ENCODE measurements at regions not wholly inside any gene's neighbourhood (a gene's known extent, or its start where the extent isn't known, plus 50 kb on each side); places are given as distances from the start of the nearest gene placed in this dataset.

DNA sequence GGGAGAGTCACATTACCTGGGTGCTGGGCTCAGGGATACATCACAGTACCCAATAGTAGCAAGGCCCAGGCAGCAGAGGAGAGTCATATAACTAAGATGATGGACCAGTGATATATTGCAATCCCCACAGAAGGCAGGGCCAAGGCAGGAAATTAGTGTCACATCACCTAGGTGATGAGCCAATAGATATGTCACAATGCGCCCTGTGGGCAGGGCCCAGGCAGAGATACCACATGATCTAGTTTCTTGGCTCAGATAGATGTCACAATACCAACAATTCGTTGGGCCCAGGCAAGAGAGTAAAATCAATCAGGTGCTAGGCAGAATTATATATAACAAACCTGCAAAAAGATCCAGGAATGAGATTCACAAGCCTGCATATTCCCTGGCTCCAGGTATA is 2111.5 kb downstream of the TP53TG3F start:
- Histone ChIP-seq H3K27me3 (replicated peaks in 1 of 7) (no peaks in the 10 kb centered on the region), H3K27ac (no peak overlapping the region), H3K4me3 (no peak overlapping the region), H3K36me3 (no peaks in the 10 kb centered on the region), H3K9me3 (peaks cover 0 to 87% (median 64%) of the 10 kb centered on the region in 8 donors), H3K4me1 (no peaks in the 10 kb centered on the region)
- TF ChIP-seq POLR2AphosphoS5 (IDR thresholded peaks at IDR 0.05) (no peak), POLR2A (IDR thresholded peaks at IDR 0.05) (no peak)
- TF ChIP-seq, protein P1, sequence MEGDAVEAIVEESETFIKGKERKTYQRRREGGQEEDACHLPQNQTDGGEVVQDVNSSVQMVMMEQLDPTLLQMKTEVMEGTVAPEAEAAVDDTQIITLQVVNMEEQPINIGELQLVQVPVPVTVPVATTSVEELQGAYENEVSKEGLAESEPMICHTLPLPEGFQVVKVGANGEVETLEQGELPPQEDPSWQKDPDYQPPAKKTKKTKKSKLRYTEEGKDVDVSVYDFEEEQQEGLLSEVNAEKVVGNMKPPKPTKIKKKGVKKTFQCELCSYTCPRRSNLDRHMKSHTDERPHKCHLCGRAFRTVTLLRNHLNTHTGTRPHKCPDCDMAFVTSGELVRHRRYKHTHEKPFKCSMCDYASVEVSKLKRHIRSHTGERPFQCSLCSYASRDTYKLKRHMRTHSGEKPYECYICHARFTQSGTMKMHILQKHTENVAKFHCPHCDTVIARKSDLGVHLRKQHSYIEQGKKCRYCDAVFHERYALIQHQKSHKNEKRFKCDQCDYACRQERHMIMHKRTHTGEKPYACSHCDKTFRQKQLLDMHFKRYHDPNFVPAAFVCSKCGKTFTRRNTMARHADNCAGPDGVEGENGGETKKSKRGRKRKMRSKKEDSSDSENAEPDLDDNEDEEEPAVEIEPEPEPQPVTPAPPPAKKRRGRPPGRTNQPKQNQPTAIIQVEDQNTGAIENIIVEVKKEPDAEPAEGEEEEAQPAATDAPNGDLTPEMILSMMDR (IDR thresholded peaks at IDR 0.05 in 8 of 11, conservative IDR thresholded peaks at IDR 0.05 in 3 of 11) = no peak
- 35 to 51% (median 39%) methylated on average over 2 of the region's 2 CpGs for WGBS, 5 donors
- DNase-seq = no peak
- intact Hi-C loops (cut with DNase I; ENCODE audit: low total_unique reads) = no loop called here

DNA sequence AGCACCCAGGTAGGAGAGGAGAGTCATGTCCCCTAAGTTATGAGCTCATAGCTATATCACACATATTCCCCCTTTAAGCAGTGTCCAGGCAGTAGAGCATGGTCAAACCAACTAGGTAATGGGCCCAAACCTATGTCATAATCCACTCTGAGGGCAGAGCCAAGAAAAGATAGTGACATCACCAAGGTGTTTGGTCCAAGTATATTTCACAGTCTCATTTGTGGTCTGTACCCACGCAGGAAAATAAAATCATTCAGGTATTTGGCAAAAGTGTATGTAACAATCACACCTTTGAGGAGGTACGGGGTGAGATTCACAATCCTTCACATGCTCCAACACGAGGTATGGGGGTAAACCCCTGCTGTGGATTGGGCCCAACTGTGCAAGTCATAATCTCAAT is 2112.8 kb downstream of the TP53TG3F start:
- Histone ChIP-seq H3K27me3 (replicated peaks in 1 of 7) (no peaks in the 10 kb centered on the region), H3K4me3 (no peak overlapping the region), H3K36me3 (no peaks in the 10 kb centered on the region), H3K27ac (no peak overlapping the region), H3K4me1 (no peaks in the 10 kb centered on the region), H3K9me3 (peaks cover 0 to 95% (median 73%) of the 10 kb centered on the region in 8 donors)
- DNase-seq = no peak
- intact Hi-C loops (cut with DNase I; ENCODE audit: low total_unique reads) = no loop called here
- TF ChIP-seq, protein P1 (IDR thresholded peaks at IDR 0.05 in 8 of 11, conservative IDR thresholded peaks at IDR 0.05 in 3 of 11) = no peak
- no peak for TF ChIP-seq POLR2AphosphoS5 (IDR thresholded peaks at IDR 0.05)
- no peak for TF ChIP-seq POLR2A (IDR thresholded peaks at IDR 0.05)
- WGBS, 5 donors = 35 to 51% (median 37%) methylated on average over 3 of the region's 3 CpGs

DNA sequence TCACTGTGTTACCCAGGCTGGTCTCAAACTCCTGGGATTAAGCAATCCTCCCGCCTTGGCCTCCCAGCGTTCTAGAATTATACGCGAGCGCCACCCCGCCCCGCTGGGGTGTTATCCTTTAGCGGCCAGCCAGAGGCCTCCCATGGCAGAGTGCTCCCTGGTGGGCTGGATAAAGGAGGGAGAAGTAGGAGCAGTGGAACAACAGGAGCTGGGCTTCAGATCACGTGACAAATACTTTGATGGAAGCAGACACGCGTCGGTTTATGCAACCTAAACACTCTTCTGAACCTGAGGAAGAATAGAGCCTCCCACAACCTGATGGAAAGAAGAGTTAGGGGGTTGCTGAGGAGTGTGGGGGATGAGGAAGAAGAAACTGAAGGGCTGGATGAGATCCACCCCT is 2114.0 kb downstream of the TP53TG3F start:
- Histone ChIP-seq H3K9me3 (peaks cover 0 to 97% (median 76%) of the 10 kb centered on the region in 8 donors), H3K27me3 (replicated peaks in 1 of 7) (no peaks in the 10 kb centered on the region), H3K4me3 (no peak overlapping the region), H3K27ac (no peak overlapping the region), H3K4me1 (no peaks in the 10 kb centered on the region), H3K36me3 (no peaks in the 10 kb centered on the region)
- no peak for DNase-seq
- intact Hi-C loops (cut with DNase I; ENCODE audit: low total_unique reads) = no loop called here
- 80 to 87% (median 83%) methylated on average over 11 to 12 of the region's 12 CpGs for WGBS, 5 donors
- TF ChIP-seq POLR2A (IDR thresholded peaks at IDR 0.05) = no peak
- TF ChIP-seq, protein P1 (IDR thresholded peaks at IDR 0.05 in 8 of 11, conservative IDR thresholded peaks at IDR 0.05 in 3 of 11) = no peak
- no peak for TF ChIP-seq POLR2AphosphoS5 (IDR thresholded peaks at IDR 0.05)

DNA sequence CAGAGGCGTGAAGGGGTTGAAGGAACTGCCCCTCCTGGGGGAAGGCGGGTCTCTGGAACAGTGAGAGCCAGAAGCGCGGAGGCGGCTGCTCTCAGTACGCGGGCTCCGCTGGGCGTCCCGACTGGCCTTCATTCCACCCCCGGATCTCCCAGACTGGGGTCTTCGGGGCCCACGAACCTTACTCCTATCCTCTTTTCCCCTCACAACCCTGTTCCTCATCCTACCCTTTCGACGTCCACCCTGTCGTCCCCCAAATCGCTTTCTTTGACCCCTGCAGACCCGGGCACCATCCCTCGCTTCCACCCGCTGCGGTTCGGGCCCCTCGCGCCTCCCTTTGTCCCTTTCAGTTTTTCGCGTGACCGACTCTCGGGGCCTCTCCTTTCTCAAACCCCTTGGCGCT is 2114.6 kb downstream of the TP53TG3F start:
- no peak for TF ChIP-seq POLR2AphosphoS5 (IDR thresholded peaks at IDR 0.05)
- TF ChIP-seq POLR2A (IDR thresholded peaks at IDR 0.05) = no peak
- TF ChIP-seq, protein P1 (IDR thresholded peaks at IDR 0.05 in 8 of 11, conservative IDR thresholded peaks at IDR 0.05 in 3 of 11) = no peak
- H3K4me3 ChIP-seq = no peak overlapping the region
- H3K27ac ChIP-seq = no peak overlapping the region
- H3K36me3 ChIP-seq = no peaks in the 10 kb centered on the region
- no peaks in the 10 kb centered on the region for H3K27me3 ChIP-seq (replicated peaks in 1 of 7)
- intact Hi-C loops (cut with DNase I; ENCODE audit: low total_unique reads) = no loop called here
- no peaks in the 10 kb centered on the region for H3K4me1 ChIP-seq
- DNase-seq = no peak
- peaks cover 0 to 98% (median 79%) of the 10 kb centered on the region in 8 donors for H3K9me3 ChIP-seq
- 53 to 69% (median 63%) methylated on average over 29 of the region's 29 CpGs for WGBS, 5 donors
